ENCODE measurements at regions not wholly inside any gene's neighbourhood (a gene's known extent, or its start where the extent isn't known, plus 50 kb on each side); places are given as distances from the start of the nearest gene placed in this dataset.

DNA sequence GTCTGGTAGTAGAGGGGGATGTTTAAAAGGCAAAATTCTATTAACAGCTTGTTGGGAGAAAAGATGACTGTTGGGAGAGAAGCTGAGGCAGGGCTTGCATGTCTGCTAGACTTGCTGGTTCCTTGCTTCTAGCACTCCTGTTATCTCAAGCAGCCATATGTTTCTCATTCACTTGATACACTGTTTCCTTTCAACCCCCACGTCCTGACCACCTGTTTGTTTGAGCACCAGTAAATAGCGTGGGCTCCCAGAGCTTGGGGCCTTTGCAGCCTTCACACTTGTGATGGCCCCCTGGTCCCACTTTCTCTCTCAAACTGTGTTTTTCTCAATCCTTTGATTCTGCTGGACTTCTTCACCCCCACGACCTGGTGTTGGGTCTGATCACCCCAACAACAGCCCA, 111.7 kb upstream of the TMEM161B start:
- TF ChIP-seq POLR2A (IDR thresholded peaks at IDR 0.05): no peak
- TF ChIP-seq, protein P1, sequence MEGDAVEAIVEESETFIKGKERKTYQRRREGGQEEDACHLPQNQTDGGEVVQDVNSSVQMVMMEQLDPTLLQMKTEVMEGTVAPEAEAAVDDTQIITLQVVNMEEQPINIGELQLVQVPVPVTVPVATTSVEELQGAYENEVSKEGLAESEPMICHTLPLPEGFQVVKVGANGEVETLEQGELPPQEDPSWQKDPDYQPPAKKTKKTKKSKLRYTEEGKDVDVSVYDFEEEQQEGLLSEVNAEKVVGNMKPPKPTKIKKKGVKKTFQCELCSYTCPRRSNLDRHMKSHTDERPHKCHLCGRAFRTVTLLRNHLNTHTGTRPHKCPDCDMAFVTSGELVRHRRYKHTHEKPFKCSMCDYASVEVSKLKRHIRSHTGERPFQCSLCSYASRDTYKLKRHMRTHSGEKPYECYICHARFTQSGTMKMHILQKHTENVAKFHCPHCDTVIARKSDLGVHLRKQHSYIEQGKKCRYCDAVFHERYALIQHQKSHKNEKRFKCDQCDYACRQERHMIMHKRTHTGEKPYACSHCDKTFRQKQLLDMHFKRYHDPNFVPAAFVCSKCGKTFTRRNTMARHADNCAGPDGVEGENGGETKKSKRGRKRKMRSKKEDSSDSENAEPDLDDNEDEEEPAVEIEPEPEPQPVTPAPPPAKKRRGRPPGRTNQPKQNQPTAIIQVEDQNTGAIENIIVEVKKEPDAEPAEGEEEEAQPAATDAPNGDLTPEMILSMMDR (IDR thresholded peaks at IDR 0.05): no peak
- TF ChIP-seq POLR2AphosphoS5 (IDR thresholded peaks at IDR 0.05): no peak

All from breast epithelium (tissue), 3 donors.